Left colon (tissue), 2 donors: ENCODE measurements at regions not wholly inside any gene's neighbourhood (a gene's known extent, or its start where the extent isn't known, plus 50 kb on each side); places are given as distances from the start of the nearest gene placed in this dataset.
"Not testable (repeated sequence)": the region's sequence is repeated elsewhere in the genome, so short reads cannot be mapped to it uniquely, and the experiment has no call there.

Experiments
- ATAC-seq: fragments of 200-7000 bp; cut with Tn5 transposase; one replicate; pipeline ENCODE4 v1.9.1; 2020; ENCODE audit warnings: mild to moderate bottlenecking, moderate library complexity
- DNase-seq, 2 donors: peaks; one replicate each; pipeline ENCODE4 v3.0.0-alpha.2; 2020
- intact Hi-C, 2 donors: fragments of 100-400 bp; cut with DNase I in 1 of 2; cut with micrococcal nuclease in 1 of 2; formaldehyde crosslinking; loops; one replicate each; pipeline versions ENCODE4 v1.11.2 to v1.14.0; 2022; cut with DNase I, micrococcal nuclease
- donor health status: DM: no; HTN: no; CAD: no.
- donor health status: DM: yes; HTN: yes; CAD: no.

DNA sequence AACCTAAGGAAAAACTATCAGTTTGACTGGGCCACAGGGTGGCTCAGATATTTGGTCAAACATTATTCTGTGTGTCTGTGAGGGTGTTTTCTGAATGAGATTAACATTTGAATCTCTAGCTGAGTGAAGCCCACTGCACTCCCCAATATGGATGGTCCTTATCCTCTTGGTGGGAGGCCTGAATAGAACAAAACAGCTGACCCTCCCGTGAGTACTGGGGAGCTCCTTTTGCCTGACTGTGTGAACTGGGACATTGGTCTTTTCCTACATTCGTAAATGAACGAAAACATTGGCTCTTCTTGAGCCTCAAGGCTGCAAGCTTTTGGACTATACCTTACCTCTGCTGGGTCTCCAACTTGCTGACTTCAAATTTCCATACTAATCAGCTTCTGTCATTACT lies 134.2 kb downstream of the SPATA31A6 start:
- ATAC-seq, DNase-seq, intact Hi-C loops: not testable (repeated sequence)

GRCh38 chr9:42323084-42323809 lies 139.8 kb downstream of the SPATA31A6 start:
- intact Hi-C loops, DNase-seq, ATAC-seq: not testable (repeated sequence)

DNA sequence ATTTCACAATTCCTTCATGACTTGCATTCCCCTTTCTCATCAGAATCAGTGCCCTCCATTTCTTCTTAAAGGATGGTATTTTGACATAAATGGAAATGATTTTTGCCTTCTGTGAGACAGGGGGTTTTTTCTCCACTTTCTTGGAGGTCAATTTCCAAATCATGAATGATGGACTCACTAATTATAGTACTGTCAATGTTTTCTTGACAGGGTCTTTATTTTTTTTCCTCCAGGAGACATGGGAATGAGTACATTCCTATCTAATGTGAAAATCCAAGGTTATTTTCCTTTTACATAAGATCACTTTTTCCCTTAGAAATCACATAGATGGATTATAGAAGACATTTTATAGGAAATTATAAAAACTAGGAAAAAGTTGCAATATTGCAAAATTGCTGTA lies 141.7 kb downstream of the SPATA31A6 start:
- ATAC-seq, intact Hi-C loops, DNase-seq: not testable (repeated sequence)

DNA sequence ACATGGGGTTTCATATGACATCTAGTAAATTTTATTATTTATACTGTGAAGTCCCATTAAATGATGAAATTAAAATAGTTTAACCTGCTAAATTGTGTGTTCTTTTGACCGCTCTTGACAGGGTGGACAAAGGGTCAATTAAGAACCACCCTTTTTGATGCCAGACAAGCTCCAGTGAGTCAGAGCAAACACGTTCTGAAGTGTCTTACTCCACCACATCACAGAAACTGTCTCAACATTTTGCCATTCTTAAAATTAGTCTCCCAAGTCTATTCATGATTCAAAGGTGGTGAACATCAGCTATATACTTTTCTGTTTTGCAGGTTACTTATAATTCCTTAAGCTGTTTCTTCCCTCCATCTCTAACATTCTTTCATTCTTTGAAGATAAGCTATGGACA lies 142.1 kb downstream of the SPATA31A6 start:
- DNase-seq, ATAC-seq, intact Hi-C loops: not testable (repeated sequence)

DNA sequence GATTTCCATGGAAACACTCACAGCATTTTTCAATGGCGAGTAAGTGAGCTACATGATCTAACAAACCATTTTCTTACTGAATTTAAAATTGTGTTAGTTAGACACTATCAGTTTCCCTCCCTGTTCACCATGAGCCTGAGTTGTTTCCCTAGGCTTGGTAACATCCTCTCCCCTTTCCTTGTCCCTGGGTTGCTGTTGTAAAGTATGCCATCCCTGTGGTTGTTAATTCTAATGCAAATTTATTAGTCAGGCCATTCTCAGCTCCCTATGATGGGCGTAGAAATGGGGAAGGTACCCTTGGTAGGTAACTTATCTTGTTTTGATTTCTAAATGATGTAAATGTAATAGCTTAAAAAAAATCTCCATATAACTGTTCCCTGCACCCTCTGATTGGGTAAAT lies 143.0 kb downstream of the SPATA31A6 start:
- DNase-seq, intact Hi-C loops, ATAC-seq: not testable (repeated sequence)

GRCh38 chr9:42335342-42335741 lies 151.9 kb downstream of the SPATA31A6 start:
- DNase-seq, intact Hi-C loops, ATAC-seq: not testable (repeated sequence)

DNA sequence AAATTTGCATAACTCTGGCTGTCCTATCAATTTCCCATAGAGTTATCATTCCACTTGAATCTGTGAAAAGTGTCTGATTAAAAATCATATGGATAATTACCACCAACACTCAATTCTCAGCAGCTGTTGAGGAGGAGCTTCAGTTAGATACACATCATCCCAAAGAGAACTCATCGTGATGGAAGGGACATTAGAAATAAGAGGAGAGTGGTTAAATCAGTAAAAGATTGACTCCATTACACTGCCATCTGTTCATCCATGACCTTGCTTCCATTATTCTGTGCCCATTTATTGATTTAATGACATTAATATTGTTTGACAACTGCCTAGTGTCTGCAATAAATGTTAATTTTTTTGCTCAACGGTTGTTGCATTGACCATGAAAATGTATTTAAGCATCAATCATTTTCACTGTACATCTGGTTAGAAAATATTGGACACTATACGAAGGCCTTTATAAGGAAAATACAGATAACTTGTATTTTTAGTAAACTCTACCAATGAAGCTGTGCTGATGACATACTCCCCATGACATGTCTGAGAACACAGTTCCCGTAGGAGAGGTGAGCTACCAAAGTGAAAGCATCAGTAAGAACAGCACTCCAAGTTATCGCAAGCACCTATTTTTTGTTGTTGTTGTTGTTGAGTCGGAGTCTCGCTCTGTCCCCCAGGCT lies 152.7 kb downstream of the SPATA31A6 start:
- ATAC-seq, DNase-seq, intact Hi-C loops: not testable (repeated sequence)

DNA sequence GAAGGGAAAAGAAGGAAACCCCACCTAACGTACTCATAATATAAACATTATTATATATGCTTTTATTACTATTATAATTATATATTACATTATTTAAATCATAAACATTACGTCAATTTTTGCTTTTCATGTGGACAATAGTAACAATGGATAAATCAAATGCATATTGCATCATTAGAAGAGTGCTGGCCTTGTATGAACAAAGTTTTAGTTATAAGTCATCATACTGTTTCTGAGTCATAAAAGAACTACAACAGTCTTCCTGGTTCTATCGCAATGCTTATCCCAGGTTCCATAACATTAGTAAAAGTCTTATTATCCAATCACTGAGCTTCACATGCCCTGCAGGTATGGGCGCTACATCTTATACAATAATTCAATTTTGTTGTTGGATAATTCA lies 154.8 kb downstream of the SPATA31A6 start:
- intact Hi-C loops, DNase-seq, ATAC-seq: not testable (repeated sequence)

DNA sequence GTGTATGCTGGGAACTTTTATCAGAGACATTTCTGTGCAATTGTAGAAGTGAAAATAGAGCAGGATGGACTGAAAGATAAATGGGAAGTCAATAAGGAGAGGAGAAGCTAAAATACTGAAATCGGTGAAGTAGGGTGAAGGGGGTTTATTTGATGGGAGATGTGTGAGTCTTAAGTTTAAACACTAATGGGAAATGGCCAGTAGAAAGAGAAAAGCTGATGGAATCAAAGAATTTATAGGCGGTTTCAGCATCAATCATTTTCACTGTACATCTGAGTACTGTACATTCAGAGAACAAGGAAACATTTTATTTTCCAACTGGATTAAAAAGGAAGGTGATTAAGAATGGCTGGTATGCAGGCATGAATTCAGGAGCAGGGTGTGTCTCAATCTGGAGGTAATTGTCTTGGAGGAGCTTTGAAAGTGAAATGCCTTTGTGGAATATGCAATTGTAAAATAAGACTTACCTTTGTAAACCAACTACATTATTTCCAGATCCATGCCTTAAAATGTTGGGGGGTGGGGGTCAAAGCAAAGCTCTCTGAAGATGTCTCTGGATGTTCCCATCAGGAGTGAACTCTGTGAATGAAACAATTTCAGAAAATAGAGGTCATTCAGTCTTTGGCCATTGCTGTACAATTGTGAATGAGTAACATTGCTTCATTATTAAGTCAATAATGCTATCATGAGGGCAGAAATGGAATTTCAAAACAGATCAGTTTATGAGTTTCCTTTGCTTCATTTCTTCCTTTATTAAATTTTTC lies 156.4 kb downstream of the SPATA31A6 start:
- intact Hi-C loops, ATAC-seq, DNase-seq: not testable (repeated sequence)

DNA sequence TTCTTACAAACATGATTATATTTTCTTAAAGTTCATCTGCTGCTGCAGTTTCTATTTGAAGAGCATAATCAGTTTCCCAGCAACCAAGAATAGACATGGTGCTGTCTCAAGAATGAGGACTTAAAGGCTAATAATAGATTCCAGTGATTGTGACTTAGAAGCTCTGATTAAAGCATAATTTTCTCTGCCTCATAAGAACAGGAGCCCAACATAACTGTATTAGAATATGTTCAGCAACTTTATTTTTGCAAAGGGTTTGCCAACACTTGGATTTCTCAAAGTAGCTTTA lies 156.9 kb downstream of the SPATA31A6 start:
- intact Hi-C loops, DNase-seq, ATAC-seq: not testable (repeated sequence)

- intact Hi-C loops, ATAC-seq, DNase-seq: not testable (repeated sequence)
Measured at GRCh38 chr9:42341860-42342259, 158.4 kb downstream of the SPATA31A6 start.

GRCh38 chr9:42342297-42342696 lies 158.8 kb downstream of the SPATA31A6 start:
- ATAC-seq, DNase-seq, intact Hi-C loops: not testable (repeated sequence)

- intact Hi-C loops, ATAC-seq, DNase-seq: not testable (repeated sequence)
Measured at GRCh38 chr9:42344508-42344907, 161.0 kb downstream of the SPATA31A6 start.

DNA sequence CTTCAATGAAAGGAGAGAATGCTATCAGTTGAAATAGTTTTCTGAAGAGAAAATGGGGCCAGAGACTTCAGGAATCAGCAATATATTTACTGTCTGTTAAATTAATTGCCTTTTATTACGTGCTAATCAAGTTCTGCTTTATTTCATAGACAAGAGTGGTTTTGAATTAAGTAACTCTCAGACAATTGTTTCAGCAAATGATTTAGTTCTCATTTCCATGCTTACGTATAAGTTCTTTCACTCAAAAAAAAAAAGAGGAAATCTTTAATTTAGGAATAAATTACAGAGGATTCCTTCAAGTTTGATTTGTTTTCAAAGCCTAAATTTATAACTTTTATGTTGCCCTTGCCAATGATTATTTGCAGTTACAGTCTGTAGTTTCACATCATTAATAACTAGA lies 163.5 kb downstream of the SPATA31A6 start:
- intact Hi-C loops, ATAC-seq, DNase-seq: not testable (repeated sequence)

- ATAC-seq, intact Hi-C loops, DNase-seq: not testable (repeated sequence)
Measured at GRCh38 chr9:42349181-42349580, 165.7 kb downstream of the SPATA31A6 start.

DNA sequence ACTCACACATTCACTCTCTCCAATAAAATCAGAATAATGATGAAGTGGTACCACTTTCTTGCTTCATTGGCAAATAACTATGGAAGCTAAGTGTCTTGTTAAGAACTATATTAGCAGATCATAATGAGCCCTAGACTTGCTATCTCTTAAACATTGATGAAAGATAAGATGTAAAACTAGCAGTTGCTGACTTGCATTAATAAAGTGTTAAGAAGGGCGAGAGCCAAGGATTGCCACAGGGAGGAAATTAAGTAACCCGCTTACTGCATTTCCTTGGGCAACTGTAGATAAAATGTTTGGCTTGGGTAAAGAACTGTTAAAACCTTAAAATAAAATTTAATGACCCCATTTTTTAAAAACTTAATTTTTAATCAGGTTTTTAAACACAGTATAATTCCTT lies 167.0 kb downstream of the SPATA31A6 start:
- ATAC-seq, DNase-seq, intact Hi-C loops: not testable (repeated sequence)

DNA sequence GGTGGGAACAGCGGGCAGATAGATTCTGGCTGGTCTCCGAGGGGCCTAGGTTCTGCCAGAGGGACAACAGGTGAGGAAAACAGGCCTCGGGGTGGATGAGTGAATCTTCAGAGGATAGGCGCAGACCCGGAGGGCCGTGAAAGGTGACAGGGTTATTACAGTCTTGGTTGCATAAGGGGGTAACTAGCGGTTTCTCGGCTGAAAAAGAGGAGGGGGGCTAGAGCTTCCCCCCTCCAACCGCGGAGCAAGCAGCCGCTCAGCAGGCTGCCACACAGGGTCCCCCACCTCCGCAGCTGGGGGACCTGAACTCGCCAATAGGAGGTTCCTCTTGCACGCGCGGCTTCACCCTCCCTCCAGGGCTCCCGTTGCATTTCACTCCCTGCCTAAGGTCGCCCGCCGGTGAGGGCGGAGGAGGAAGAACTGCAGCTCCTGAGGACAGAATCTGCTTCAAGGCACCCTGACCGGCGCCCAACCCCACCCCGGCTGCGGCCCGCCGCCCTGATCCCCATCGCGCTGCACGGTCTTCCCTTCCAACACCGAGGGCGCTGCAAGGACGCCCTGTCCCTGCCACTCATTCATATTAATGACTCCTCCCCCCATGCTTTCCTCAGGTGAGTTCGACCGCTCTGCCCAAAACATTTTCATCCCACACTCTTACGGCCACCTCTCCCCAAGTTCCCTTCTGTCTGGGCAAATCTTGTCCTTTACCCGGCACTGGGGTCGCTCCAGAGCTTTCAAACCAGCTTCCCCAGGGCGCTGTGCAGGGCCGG lies 174.3 kb downstream of the SPATA31A6 start:
- intact Hi-C loops, DNase-seq, ATAC-seq: not testable (repeated sequence)

- DNase-seq, ATAC-seq, intact Hi-C loops: not testable (repeated sequence)
Measured at GRCh38 chr9:42358626-42359247, 175.3 kb downstream of the SPATA31A6 start.
